BE2C (cell line): ENCODE measurements at regions not wholly inside any gene's neighbourhood (a gene's known extent, or its start where the extent isn't known, plus 50 kb on each side); places are given as distances from the start of the nearest gene placed in this dataset.

ENCODE experiments used
- DNase-seq: peaks from one replicate; pipeline ENCODE4 v3.0.0-alpha.2; 2020
- H3K27me3 ChIP-seq: fragments of 250-450 bp; sonication (Bioruptor Pico); 2 replicates; pipeline ENCODE4 v1.5.1; 2020; ENCODE audit warnings: mild to moderate bottlenecking
- H3K36me3 ChIP-seq: fragments of 250-450 bp; sonication (Bioruptor Pico); 2 replicates; pipeline ENCODE4 v1.5.1; 2020; ENCODE audit warnings: mild to moderate bottlenecking
- H3K4me1 ChIP-seq: fragments of 250-450 bp; sonication (Bioruptor Pico); 2 replicates; pipeline ENCODE4 v1.5.1; 2020
- H3K4me3 ChIP-seq: 2 replicates; pipeline ENCODE4 v1.5.1; 2011; ENCODE audit warnings: low read depth, low read length
- H3K9me3 ChIP-seq: fragments of 250-450 bp; sonication (Bioruptor Pico); 2 replicates; pipeline ENCODE4 v1.5.1; 2020
- TF ChIP-seq, protein P1 (sequence below): IDR thresholded peaks from 2 replicates; pipeline ENCODE4 v1.5.1; 2012; ENCODE audit warnings: mild to moderate bottlenecking, low read depth, low read length

DNA sequence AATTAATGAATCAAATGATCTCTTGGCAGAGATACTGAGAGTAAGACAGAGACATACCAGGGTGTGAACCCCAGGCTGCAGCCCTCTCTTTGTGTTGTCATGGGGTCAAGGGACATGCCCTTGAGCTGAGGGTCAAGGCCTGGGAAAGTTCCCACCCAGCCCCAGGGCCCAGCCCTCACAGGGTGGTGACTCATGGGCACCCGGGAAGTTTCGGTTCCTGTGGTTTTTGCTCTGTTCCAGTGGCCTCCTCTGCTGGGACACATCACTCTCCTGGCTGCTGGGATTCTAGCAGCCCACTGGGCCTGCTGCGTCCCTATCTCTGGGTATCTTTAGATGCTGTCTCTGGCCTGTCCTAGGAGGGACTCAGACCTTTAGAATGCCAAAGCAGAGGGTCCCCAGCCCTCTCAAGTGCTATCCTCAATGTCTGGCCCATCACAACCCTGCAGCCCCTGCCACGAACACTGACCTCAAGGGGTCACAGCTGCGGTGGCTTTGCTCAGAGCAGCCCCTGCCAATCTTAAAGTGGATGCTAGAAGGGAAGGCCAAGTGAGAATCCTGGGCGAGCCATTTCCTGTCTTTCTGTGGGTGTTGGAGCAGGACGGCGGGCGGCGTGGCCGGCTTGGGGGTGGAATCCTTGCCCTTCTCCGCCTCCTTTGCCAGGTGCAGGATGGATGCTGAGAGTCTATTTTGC is 148.4 kb upstream of the TLE3 start:
- Histone ChIP-seq H3K9me3 (no peaks in the 10 kb centered on the region), H3K4me1 (peaks cover 39% of the 10 kb centered on the region), H3K36me3 (no peaks in the 10 kb centered on the region), H3K4me3 (no peak overlapping the region), H3K27me3 (no peaks in the 10 kb centered on the region)
- TF ChIP-seq, protein P1, sequence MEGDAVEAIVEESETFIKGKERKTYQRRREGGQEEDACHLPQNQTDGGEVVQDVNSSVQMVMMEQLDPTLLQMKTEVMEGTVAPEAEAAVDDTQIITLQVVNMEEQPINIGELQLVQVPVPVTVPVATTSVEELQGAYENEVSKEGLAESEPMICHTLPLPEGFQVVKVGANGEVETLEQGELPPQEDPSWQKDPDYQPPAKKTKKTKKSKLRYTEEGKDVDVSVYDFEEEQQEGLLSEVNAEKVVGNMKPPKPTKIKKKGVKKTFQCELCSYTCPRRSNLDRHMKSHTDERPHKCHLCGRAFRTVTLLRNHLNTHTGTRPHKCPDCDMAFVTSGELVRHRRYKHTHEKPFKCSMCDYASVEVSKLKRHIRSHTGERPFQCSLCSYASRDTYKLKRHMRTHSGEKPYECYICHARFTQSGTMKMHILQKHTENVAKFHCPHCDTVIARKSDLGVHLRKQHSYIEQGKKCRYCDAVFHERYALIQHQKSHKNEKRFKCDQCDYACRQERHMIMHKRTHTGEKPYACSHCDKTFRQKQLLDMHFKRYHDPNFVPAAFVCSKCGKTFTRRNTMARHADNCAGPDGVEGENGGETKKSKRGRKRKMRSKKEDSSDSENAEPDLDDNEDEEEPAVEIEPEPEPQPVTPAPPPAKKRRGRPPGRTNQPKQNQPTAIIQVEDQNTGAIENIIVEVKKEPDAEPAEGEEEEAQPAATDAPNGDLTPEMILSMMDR: no peak
- DNase-seq: no peak

DNA sequence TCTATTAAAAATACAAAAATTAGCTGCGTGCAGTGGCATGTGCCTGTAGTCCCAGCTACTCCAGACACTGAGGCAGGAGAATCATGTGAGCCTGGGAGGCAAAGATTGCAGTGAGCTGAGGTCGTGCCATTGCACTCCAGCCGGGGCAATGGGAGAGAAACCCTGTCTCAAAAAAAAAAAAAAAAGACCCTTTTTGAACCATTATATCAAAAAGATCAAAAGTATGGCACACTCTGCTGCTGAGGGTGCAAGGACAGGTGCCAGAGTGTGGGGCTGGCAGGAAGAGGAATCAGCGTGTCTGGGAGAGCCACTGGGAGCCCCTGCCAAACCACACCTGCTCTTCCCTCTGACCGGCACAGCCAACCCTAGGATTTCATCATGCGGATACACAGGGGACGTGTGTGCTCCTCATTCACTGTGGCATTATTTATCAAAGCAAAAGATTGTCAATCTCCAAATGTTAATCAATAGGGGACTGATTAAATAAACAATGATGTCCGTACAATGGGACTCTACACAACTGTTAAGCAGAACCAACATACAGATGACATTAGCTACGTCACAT is 147.3 kb upstream of the TLE3 start:
- no peaks in the 10 kb centered on the region for H3K36me3 ChIP-seq
- H3K9me3 ChIP-seq: no peaks in the 10 kb centered on the region
- no peak for DNase-seq
- no peak overlapping the region for H3K4me3 ChIP-seq
- H3K4me1 ChIP-seq: peaks cover 33% of the 10 kb centered on the region
- TF ChIP-seq, protein P1: no peak
- no peaks in the 10 kb centered on the region for H3K27me3 ChIP-seq

DNA sequence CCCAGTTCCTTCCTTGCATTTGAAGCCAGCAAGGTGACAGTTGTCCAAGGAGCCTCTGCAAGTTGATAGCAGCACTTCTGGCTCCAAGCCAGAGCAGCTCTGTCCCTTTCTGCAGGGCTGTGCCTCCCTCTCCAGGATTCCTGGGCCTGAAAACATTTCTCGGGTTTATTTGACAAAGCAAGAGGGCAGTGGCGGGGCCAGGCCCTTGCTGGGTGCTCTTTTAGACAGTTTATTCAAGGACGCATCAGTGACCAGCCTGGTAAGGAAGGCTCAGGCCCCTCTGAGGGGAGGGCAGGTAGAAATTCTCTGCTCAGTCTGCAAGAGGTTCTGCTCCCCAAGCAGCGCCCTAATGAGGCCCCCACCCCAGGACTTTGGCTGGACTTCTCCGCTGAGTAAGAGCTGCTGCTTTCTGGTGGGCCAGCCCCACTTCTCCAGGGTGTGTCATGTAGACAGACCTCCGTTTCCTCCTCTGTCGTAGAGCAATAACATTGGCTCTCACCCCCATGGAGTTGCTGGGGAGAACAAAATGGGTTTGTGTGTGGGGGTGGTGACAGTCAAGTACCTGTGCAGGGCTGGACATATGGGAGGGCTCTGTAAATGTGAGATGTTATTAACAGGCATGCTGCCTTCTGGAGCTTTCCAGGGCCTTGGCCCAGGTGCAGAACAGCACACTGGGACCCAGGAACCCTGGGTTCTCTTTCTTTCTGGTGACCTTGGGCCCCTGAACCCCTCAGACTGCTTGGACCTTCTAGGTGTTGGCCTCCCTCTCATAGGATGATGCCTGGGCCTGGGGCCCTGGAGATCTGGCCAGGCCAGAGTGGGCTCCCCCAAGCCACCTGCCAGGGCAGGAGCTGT is 146.2 kb upstream of the TLE3 start:
- no peak for DNase-seq
- H3K4me3 ChIP-seq: no peak overlapping the region
- H3K9me3 ChIP-seq: no peaks in the 10 kb centered on the region
- peaks cover 25% of the 10 kb centered on the region for H3K4me1 ChIP-seq
- H3K36me3 ChIP-seq: no peaks in the 10 kb centered on the region
- TF ChIP-seq, protein P1: no peak
- no peaks in the 10 kb centered on the region for H3K27me3 ChIP-seq

DNA sequence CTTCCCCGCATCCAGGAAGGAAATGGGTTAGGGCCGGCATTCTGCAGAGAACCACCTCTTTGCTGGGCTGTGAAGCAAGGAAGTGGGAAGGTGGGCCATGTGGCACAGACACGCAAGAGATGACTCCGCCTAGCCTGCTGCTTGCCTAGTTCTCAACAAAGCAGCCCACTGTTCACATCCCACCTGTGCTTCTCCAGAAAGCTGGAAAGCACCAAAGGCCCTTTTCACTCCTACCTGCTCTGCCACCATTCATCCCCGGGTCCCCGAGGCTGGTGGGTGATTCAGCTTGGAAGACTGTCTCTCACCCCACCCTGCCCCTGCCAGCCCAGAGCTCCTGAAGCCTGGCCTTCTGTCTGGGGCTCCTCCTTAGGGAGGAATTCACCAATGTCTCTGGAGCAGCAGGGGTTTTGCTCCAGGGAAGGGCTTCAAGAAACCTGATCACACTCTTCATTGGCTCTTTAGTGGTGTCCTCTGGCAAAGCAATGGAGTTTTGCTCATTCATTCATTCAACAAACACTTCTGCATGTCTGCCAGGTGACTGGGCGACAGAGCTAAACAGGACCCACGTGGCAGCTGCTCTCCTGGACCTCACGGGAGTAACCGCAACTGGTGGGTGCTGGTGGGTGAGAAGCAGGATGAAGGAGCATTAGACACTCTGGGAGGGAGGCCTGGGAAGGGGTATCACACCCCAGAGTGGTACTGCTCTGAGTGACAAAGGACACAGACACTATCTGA is 145.4 kb upstream of the TLE3 start:
- Histone ChIP-seq H3K4me1 (peaks cover 17% of the 10 kb centered on the region), H3K36me3 (no peaks in the 10 kb centered on the region), H3K9me3 (no peaks in the 10 kb centered on the region), H3K4me3 (no peak overlapping the region), H3K27me3 (no peaks in the 10 kb centered on the region)
- TF ChIP-seq, protein P1: no peak
- no peak for DNase-seq

DNA sequence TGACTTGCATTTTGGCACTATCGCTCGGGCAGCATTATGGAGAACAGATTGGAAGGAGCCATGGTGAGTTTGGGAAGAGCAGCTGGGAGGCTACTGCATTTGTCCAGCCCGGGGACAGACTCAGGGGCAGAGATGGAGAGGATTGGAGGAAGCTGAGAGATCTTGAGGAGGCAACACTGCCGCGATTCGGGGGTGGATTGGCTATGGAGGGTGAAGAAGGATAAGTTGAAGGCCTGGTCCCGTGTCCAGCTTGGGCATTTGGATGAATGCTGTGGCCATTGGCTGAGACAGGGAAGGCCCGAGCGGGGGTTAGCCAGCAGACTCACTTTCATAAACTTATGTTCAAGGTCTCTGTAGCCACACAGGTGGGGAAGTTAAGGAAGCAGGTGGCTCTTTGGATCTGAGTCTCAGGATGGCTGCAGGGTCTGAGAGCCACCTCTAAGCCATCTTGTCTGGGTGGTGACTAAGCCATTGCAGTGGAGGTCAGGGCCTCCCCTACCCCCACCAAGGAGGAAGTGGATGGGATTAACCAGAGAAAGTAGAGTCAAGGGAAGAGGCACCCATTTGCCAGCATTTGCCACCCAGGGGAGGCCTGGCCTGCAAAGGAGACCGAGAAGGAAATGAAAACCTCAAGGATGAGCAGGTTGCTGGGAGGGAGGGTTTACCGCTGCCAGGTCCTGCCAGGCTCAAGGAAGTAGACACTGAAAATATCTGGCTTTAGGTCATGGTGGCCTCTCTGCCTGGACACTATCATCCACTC is 144.0 kb upstream of the TLE3 start:
- H3K9me3 ChIP-seq: no peaks in the 10 kb centered on the region
- TF ChIP-seq, protein P1: no peak
- no peaks in the 10 kb centered on the region for H3K36me3 ChIP-seq
- H3K27me3 ChIP-seq: no peaks in the 10 kb centered on the region
- no peak for DNase-seq
- H3K4me3 ChIP-seq: no peak overlapping the region
- peaks cover 12% of the 10 kb centered on the region for H3K4me1 ChIP-seq
